NCI-H128 (cell line): ENCODE measurements at regions not wholly inside any gene's neighbourhood (a gene's known extent, or its start where the extent isn't known, plus 50 kb on each side); places are given as distances from the start of the nearest gene placed in this dataset.

Source experiments
- DNase-seq: peaks from one replicate; lab custom pipeline; 2025; ENCODE audit not compliant: unreplicated experiment; lab: John Stamatoyannopoulos, UW

GRCh38 chr9:80596579-80596978, 1024.8 kb downstream of the TLE4 start:
- DNase-seq = no peak

- no peak for DNase-seq
Observed at GRCh38 chr9:80595192-80595591, 1023.4 kb downstream of the TLE4 start.

GRCh38 chr9:80592413-80592812, 1020.6 kb downstream of the TLE4 start:
- DNase-seq = no peak

- no peak for DNase-seq
Observed at GRCh38 chr9:80586786-80587330, 1015.1 kb downstream of the TLE4 start.

- DNase-seq = no peak
Observed at GRCh38 chr9:80571953-80572352, 1000.2 kb downstream of the TLE4 start.

- DNase-seq = no peak
Observed at GRCh38 chr9:80569236-80569635, 997.5 kb downstream of the TLE4 start.

- DNase-seq = no peak
Observed at GRCh38 chr9:80561526-80561925, 989.8 kb downstream of the TLE4 start.

GRCh38 chr9:80560976-80561375, 989.2 kb downstream of the TLE4 start:
- DNase-seq = no peak

- DNase-seq = no peak
Observed at GRCh38 chr9:80557256-80557655, 985.5 kb downstream of the TLE4 start.

- no peak for DNase-seq
Observed at GRCh38 chr9:80556631-80557030, 984.9 kb downstream of the TLE4 start.

GRCh38 chr9:80555782-80556325, 984.1 kb downstream of the TLE4 start:
- DNase-seq = no peak

- DNase-seq = no peak
Observed at GRCh38 chr9:80554856-80555255, 983.1 kb downstream of the TLE4 start.

- DNase-seq = no peak
Observed at GRCh38 chr9:80554301-80554700, 982.5 kb downstream of the TLE4 start.

- no peak for DNase-seq
Observed at GRCh38 chr9:80552931-80553330, 981.2 kb downstream of the TLE4 start.

GRCh38 chr9:80550181-80550580, 978.4 kb downstream of the TLE4 start:
- no peak for DNase-seq

- DNase-seq = no peak
Observed at GRCh38 chr9:80547613-80548012, 975.8 kb downstream of the TLE4 start.

GRCh38 chr9:80540387-80540786, 968.6 kb downstream of the TLE4 start:
- DNase-seq = no peak

GRCh38 chr9:80538976-80539375, 967.2 kb downstream of the TLE4 start:
- DNase-seq = no peak

GRCh38 chr9:80522465-80522864, 950.7 kb downstream of the TLE4 start:
- no peak for DNase-seq

- DNase-seq = no peak
Observed at GRCh38 chr9:80521151-80521550, 949.4 kb downstream of the TLE4 start.

- DNase-seq = no peak
Observed at GRCh38 chr9:80520231-80520630, 948.5 kb downstream of the TLE4 start.

- no peak for DNase-seq
Observed at GRCh38 chr9:80518441-80518840, 946.7 kb downstream of the TLE4 start.

GRCh38 chr9:80516679-80517078, 944.9 kb downstream of the TLE4 start:
- no peak for DNase-seq
